ENCODE measurements at regions not wholly inside any gene's neighbourhood (a gene's known extent, or its start where the extent isn't known, plus 50 kb on each side); places are given as distances from the start of the nearest gene placed in this dataset.
"Not testable (repeated sequence)": the region's sequence is repeated elsewhere in the genome, so short reads cannot be mapped to it uniquely, and the experiment has no call there.

DNA sequence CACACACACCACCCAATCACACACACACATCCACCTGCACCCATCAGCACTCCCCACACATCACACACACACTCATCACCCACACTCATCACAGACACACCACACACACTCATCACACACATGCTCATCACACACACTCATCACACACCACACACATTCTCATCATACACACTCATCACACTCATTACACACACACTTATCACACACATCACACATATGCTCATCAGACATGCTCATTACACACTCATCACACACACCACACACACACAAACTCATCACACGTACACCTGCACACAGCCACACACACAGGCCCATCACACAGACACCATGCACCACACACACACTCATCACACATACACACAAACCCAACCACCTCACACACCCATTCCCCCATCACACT, 107.5 kb upstream of the C14orf180 start:
- DNase-seq: no peak

DNA sequence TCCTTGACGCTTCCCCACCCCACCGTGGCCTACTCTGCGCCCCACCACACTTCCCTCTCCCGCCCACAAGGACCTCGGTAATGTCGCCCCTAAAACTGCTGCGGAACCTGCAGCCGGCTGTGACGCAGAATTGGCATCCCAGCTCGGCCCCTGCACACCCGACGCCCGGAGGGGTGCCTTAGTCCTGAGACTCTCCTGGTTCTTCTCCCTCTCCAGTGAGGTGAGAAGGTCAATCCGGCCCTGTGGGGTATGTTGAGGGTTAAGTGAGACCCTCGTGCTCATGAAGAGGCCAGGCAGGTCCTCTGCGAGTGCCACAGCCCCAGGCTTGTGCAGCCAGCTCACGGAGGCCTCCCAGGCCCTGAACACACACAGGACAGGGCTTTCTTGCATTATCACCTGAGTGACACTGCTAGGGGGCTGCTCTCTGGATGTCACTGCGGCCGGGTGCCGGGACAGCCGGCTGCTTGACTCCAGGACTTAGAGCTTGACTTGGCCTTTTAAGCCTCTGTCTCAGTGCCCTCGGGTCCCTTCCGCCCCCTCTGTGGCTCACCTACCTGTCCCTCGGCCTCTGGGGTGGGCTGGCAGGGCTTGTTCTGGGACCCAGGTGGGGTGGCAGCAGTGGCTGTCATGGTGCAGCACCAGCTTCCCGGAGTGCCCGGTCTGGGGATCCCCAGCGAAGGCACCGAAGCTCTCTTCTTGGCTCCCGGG, 106.9 kb upstream of the C14orf180 start:
- DNase-seq: no peak

DNA sequence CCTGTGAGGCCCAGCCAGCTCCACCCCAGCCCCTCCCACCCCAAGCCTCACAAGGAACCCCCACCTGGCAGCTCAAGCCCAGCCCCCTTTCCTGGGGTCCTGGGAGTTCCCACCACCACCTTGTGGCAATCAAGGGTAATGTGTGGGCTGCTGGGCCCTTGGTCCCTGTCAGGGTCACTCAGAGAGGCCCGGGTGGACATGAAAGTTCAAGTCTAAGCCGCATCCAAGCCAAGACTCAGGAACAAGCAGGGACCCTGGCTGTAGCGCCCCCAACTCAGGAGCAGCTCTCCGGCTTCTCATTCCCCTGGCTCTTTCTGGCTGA, 106.4 kb upstream of the C14orf180 start:
- DNase-seq: no peak

DNA sequence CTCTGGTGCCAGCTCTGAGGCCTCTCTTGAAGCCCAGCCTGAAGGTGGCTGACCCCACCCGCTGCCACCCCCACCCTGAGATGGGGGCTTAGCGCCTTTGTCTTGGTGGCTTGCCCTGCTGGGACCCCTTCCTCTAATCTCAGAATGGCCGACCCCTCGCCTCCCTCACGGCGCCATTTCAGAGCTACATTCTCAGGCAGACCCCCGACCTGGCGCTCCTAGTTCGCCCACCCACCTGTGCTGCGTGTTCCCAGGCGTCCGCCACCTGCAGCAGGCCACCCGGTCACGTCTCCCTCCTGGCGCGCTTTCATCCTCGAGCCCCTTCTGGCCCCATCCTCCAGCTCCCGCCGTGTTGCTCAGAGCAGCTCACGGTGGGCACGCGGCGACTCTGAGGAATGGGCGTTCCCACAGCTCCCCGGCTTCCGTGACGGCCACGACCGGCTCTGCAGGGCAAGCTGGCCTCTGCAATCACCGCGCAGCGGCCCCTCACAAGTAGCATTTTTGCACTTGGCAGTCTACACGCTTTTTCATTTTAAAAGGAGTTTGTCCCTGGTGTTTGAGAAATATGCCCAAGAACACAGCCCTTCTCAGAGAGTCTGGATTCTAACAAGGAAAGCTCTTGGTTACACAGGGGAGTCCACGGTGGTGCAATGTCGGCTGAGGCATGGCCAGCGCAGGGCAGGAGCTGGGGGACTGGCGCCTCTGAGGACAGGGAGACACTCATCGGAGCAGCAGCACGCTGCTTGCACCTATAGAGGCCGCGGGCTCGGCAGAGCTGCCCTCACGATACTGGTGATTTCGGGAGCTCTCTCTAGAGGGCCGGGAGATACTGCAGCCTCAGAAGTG, 105.7 kb upstream of the C14orf180 start:
- DNase-seq: no peak

DNA sequence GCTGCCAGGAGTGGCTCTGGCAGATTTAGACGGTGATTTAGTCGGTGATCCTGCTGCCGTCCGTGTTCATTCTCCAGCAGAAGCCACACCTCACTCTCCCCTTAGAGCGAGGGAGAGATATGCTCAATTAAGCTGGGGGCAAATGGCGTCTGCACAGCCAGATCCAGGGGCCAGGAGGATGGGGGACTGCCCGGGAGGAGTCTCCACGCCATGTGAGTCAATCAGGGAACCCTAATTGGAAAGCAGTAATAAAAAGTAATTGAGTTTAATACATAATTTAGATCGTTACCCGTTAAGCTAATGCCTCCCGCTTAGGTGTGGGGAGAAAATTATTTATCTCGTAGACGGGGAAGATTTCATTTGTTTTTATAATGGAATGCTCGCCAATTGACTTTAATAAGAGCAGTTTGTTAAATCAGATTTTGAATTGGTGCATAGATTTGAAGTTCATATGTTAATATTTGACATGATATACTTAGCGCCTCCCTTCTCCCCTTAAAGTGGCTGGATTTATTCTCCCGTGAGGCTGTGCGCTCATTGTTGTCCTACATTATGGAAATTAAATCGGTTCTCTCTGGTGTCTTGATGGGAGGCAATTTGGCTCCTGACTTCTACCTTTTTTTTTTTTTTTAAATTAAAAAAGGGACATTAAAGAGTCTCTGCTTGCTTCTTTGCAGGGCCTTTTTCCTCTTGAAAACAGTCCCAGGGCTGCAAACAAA, 104.9 kb upstream of the C14orf180 start:
- no peak for DNase-seq

DNA sequence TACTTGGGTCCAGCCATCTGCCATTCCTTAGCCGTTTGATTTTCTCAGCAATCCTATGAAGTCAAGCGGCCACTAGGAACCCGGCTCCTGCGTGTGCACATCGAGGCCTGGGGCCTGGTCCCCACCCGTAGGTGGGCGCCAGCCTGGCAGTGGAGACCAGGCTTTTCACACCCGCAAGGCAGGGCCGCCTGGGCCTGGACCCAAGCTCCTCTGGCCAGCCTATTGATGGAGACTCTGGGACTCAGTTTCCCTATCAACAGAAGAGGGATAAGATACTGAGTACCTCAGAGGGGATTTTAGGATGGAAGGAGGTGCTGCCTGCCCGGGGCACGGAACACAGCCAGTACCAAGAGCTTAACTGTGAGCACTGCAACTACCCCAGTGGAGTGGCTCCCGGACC, 104.3 kb upstream of the C14orf180 start:
- no peak for DNase-seq

DNA sequence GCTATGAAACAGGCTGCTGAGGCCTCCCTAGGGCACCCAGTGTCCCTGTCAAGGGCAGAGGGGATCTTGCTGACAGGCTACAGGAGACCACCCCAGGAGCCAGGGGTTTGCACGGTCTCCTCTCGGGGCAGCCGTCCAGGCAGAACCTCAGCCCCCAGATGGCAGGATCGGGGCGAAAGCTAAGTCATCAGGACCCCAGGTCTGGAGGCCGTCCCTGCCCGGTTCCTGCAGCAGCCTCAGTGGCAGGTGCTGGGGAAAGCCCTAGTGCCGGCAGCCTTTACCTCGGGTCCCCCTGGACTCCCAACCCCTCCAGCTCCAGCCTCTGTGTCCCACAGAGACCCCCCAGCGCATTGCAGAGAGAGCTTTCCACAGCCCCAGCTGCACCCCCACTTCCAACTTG, 103.8 kb upstream of the C14orf180 start:
- no peak for DNase-seq

DNA sequence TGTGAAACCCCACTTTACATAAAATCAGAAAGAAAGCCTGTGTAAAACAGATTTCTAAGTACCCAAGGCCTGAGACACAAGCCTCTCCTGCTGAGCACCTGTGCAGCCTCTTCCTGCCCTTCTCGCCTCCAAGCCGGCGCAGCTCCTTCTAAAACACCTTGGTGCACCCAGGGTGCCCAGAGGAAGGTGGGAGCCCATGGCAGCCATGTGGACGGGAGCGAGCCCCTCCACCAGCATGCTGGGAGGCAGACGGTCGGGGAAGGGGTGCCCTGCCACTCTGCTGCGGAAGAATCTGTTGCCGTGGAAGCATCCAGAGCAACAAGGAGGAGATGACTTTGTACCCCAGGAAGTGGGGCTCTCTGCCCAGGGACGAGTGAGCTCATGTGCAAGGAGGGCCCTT, 103.1 kb upstream of the C14orf180 start:
- no peak for DNase-seq

DNA sequence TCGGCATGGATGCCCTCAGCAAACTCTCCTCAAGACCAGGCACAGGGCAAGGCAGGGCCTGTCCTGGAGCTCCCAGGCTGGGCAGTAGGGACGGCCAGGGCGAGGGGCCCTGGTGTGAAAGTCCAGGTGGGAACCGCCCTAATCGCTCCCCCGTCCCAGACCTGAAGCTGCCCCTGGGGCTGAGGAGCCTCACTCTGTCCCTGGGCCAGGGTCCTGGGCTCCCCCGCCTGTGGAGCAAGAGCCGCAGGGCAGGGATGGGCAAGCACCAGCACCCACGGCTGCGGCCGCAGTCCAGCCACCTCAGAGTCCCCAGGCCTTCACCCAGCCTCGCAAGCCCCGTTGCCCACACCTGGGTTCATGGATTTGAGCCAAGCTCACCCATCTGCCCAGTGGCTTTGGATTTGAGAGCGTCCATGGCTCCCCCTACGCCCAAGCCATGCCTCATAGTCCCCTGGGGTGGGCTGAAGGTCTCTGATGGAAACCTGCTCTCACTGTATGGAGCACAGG, 102.4 kb upstream of the C14orf180 start:
- no peak for DNase-seq

DNA sequence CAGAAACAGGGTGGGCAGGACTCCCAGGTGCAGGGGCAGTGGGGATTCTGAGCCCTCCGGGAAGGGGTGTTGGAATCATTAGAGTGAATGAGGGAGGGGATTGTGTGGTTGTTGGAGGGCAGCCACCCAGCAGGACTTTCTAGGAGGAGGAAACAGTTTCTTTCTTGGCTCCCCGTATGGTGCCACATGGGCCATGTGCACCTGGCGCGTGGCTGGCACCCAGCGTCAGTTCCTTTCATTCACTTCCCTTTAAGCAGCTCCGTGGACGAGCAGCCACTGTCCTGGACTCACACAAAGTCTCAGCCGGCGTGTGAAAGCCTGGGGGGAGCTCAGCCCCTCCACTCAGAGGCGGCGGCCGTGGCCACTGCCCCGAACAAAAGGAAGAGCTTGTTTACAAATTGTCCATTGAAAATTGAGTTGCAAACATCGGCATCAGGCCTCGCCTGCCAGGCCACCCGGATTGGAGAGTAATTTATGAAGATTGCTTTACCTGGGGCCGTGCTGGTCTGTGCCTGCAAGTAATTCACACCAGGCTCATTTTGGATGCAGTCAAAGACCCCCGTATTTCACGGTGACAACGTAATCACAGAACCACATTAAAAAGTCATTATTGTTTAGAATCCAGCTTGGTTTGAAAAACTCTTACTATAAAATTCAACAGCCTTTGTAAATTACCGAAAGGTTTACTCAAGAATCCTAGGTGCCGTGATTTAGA, 101.7 kb upstream of the C14orf180 start:
- no peak for DNase-seq

DNA sequence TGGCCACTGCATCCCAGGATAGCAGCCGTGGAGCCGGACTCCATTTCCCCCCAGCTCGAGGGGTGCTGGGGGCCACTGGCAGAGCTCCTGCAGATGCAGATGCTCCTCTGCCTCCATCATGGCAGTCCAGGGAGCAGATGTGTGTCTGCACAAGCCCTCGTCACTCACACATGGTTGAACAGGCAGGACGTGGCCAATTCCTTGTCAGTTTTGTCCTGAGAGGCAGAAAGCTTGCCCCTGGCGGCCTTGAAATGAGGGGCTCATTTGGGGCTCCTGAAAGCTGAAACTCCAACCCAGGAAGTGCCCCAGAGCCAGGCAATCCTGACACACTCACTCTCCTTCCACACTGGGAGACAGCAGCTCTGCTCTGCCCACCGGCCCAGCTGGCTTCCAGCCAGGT, 100.9 kb upstream of the C14orf180 start:
- no peak for DNase-seq

DNA sequence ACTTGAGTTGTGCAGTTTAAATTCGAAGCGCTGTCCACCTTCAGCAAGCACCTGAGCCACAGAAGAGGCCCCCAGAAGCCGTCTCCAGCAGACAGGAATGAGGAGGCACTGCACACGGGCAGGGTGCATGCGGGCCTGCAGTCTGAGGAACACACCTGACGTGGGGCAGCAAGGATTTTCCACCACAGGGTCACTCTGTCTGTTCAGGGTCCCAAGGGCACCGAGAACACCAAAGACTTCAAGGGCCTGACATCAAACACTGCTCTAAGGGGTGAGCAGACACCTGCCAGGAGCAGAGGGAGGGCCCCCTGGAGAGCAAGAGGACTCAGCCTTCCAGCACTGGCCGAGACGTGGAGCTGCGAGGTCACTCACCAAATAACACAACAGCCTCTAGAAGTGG, 99.7 kb upstream of the C14orf180 start:
- DNase-seq: no peak

DNA sequence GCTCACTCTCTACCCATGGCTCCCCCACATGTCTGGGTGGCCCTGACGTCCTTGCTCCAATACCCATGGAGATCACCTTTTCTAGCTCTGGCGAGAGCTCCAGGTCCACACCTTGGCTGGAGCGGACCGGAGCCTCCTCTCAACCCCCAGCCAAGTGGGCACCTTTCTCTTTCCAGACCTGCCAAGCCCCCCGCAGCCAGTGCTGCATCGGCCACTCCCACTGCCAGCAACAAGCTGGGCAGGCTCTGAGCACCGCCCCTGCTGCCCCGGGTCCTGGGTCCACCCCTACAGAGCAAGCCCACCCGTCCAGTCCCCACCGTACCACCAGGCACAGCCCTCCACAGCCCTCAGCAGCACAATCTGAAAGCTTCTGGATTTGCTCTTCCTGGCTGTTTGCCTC, 98.2 kb upstream of the C14orf180 start:
- DNase-seq: no peak

DNA sequence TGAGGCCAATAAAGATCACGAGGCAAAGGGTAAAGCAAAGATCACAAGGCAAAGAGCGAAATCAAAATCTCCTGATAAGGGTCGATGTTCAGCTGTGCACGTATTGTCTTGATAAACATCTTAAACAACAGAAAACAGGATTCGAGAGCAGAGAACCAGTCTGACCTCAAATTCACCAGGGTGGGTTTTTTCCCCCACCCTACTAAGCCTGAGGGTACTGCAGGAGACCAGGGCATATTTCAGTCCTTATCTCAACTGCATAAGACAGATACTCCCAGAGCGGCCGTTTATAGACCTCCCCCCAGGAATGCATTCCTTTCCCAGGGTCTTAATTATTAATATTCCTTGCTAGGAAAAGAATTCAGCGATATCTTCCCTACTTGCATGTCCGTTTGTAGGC, 97.5 kb upstream of the C14orf180 start:
- not testable (repeated sequence) for DNase-seq

DNA sequence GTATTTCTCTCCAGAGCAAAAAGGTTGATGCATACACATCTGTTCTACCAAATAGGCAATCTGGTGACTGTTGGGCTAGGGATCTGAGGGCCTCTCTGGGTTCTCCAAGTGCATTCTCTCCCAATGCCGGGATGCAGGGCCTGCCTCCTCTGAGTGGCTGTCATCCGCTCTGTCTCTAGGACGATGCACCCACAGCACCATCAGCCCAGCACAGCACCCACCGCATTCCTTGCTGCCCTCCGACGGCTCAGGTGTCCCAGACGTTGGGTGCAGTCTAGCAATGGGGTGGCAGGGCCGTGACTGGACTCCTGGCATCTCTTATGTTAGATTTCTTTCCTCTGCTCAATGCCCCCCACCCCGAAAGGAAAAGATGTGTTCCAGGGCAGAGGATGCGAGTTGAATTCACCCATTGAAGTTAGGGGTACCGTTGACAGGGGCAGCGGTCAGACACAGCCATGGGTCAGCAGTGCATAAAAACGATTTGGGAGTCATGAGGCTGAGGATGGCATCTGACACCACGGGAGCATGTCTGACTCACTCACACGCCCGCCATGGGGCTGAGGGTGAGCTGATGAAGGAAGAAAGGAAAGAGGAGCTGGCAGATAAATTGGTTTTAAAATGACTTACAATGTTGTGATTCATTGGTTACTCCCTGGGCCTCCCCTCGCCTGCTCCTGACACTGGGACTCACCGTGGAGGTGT, 93.2 kb upstream of the C14orf180 start:
- DNase-seq: no peak

DNA sequence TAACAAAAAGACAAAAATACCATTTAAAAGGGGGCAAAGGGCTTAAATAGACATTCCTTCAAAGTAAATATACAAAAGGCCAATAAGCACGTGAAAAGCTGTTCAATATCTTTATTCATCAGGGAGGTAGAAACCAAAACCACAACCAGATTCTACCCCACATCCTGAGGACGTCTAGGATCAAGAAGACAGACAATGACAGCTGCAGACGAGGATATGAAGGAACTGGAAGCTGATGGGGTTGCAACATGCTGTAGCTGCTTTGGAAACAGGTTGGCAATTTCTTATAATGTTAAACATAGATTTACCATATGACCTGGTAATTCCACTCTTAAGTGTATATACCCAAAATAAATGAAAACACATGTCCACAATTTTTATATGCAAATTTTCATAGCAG, 85.1 kb upstream of the C14orf180 start:
- DNase-seq: no peak

DNA sequence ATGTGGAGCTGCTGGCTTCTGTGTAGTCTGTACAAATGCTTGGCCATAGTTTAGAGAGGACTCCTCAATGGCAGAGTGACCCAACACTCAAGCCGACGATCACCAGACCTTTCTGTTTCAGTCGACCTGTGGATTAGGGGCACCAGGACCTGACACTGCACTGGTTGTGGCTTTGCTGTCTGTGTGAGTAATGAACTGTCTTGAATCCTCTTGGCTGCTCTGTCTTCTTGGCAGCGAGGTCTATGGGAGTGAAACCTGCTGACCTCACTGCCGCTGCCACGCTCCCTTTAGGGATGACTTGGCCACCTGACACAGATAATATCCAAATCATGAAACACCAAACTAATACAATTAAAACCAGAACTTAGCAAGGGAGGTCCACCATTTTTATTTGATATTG, 83.5 kb upstream of the C14orf180 start:
- DNase-seq: no peak

DNA sequence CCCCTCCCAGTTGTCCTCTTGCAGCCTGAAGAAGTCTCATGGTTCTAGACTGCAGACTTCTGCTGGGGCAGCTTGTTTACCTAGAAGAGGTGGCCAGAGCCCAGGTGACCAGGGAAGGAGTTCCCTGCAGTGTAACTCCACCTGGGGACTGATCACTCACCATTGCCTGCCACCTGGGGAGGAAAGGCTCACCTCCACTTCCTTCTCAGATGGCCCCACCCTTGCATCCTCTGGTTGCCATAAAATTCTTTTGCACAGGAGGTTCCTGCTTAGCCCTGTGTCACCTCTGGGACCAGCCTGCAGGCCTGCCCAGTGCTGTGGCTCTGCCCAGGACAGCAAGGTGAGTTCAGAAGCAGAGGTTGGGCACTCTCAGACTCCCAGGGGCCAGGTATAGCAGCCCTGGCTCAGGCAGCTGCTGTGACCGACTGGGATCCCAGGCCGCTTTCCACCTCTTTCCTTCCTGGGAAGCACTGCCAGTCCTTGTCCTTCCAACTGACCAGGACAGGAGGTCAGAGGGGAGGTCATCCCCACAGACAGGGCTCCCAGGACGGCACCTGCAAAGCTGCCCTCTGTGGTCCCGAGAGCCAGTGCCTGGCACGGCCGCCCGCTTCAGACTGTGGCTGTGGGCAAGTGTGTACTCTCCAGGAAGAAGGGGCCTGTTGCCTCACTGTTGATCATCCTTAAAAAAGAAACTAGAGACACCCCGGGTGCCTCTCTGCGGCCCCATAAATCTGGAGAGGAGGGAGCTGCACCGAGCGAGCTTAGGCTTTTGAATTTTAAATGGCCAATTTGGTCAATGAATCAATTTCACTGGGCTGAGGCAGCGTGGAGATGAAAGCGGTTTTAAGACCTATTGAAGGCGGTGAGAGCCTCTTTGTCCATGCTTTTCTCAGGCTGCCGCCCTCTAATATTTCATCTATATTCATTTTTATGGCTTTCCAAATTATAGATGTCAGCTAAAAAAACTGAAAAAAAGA, 79.5 kb upstream of the C14orf180 start:
- DNase-seq: no peak

DNA sequence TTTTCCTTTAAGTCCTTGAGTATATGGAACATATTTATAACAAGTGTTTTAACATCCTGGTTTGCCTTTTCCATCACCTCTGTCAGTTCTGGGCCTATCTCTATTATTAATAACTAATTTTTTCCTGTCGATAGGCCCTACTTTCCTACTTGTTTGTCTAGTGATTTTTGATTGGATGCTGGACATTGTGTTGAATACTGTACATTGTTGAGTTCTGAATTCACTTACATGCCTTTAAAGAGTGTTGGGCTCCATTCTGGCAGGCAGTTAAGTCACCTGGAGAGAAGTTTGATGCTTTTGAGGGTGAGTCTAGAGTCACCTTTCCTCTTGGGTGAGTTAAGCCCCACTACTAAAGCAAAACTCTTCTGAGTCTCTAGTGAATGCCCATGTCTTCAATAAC, 77.5 kb upstream of the C14orf180 start:
- DNase-seq: no peak

DNA sequence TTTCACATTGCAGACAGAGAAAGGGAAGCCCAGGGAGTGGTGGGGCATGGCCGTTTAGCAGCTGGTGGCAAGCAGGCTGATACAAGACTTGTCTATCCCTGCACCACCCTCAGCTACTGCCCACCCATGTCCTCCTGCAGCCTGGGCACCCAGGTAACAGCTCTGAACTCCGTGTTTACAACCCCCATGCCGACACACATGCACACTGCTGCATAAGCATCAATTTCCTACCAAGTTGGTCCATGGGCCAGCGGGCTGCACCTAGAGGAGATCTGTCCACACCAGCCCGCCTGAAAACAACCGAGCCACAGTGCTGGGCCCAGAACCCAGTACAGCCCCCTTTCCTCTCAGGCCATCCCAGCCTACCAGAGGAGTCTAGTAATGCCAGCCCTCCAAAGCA, 75.9 kb upstream of the C14orf180 start:
- no peak for DNase-seq

DNA sequence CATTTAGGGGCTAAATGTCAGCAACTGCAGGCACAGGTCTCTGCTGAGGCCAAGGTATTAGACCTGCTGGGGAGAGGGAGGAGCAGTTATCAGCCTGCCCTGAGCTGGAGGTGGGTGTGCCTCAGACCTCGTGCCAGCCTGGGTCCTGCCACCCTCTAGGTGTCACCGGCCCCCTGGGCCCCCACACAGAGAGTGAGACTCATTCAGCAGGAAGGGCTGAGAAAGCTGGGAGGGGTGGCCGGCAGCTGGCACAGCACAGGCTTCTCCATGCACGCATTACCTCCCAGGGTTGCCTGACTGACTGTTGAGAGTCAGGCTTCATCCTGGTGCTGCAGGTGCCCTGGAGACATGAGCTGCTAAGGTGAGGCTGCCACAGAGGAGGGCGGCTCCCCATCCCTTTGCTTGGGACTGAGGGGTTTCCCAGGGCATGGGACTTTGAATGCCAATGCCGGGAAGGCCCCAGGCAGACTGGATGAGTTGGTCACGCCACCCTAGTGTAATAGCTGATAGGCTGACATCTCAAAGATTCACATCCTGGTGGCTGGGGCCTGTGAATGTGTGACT, 75.3 kb upstream of the C14orf180 start:
- no peak for DNase-seq

Data from activated CD4-positive, alpha-beta T cell treated with anti-CD3 and anti-CD28 coated beads for 48 hours (primary cell).